HL-60/S4 (cell line): ENCODE measurements at regions not wholly inside any gene's neighbourhood (a gene's known extent, or its start where the extent isn't known, plus 50 kb on each side); places are given as distances from the start of the nearest gene placed in this dataset.

Experiments
- in situ Hi-C: fragments of 300-500 bp; cut with MboI; formaldehyde crosslinking; loops from 2 replicates; pipeline ENCODE4 v1.14.3; 2022; ENCODE audit warnings: low sequenced_read_pairs

DNA sequence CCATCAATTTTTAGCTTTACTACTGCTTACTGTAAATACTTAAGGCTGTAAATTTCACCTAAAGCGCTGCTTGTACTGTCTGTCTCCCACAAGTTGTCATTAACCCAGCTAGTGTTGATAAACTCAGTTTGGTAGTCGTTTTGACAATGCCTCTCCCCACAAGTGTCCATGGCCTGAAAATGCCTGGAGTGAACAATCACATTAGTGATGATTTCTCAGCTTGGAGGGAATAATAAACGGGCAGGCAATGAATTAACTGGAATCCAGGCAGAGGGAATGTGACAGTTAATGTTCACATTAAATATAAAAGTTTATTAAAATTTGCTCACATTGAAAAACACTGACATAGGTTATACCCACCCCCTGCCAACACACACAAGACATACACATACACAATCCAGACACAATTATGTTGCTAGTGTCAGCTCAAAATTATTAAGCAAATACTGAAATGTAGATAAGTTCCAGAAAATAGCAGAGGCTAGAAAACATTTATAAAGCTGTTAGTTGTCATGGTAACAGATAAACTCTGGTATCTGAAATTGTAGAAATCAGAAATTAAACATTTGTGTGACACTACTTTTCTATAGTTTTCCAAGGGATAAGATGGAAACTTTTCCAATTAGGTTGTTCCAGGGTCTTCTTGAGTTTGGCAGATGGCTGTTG, 341.9 kb downstream of the DIRAS2 start:
- in situ Hi-C loops, result no loop called here

DNA sequence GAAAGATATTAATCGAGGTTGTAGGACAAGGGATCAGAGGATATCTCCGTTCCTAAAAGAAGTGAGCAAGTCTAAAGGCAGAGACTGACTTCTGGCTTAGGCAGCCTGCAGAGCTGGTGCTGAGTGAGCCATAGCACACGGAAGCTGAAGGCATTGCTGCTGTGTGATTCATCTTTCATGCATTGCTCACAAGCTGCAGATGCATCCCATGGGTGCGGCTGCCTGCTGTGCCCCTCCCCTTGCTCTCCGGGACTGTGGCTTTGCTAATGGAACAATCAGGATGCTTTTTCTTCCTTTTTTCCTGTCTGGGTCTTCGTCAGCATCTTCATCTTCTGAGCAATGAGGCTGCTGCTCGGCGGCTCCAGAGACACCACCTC, 341.4 kb downstream of the DIRAS2 start:
- in situ Hi-C loops, result no loop called here

DNA sequence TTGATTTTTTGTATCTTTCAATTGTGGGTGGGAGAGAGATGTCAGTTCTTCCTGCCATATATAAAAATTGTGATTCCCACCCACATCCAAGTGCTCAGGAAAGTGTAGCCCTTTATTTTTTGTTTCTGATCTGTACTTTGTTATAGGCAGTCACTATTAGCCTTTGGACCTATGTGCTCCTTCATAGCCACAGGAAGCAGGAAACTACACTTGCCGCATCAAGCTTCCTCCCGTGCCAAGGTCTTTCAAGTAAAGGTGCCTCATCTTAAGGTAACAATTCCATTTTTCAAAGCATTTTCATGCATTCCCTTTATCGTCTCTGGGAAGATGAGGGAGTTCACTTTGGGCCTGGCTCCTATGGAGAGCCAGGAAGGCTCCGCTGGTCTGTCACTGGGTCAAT, 339.0 kb downstream of the DIRAS2 start:
- in situ Hi-C loops, result no loop called here

DNA sequence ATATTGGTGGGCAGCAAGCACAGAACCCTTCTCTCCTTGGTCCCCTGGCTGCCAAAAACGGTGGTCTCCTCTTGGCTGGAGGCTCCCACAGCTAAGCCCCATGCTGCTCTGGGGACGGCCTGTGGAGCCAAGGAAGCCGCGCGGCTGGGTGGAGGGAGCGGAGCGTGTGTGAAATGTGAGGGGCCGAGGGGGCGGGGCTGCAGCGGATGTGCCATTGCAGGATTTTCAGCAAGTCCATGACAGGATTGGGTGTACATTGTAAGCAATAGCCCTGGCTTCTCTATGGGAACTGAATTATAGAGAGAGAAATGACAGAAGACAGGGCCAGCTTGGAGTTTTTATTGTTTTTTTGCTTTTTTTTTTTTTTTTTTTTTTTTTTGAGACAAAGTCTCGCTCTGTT, 336.5 kb downstream of the DIRAS2 start:
- in situ Hi-C loops, result no loop called here

DNA sequence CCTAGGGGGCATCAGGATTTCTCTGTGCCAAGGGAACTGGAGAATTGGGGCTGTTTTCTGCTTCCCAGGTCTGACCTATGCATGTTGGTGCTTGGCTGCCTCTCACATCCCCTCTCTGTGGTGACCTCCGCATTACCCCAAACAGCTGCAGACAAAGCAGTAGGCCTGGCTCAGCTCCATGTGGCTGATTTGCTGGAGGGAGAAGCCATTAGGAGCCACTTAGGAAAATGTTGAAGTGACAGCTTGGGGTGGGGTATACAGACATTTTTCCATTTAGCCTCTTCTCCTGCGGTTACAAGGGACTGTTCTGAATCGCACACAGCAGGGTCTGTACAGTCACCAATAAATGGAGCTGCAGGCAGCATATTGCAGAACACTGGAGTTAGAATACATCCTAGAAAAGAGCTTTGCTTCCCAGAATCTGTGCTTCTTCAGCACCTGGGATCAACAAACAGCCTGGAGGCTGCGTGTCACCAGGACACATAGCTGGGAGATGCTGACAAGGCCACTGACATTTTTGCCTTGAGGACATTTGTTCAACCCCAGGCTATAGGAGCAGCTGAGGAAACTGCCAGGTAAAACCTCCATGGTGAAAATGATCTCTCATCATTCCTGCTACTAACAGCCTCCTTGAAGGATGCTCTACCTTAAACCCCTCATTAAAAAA, 335.3 kb downstream of the DIRAS2 start:
- in situ Hi-C loops, result no loop called here

DNA sequence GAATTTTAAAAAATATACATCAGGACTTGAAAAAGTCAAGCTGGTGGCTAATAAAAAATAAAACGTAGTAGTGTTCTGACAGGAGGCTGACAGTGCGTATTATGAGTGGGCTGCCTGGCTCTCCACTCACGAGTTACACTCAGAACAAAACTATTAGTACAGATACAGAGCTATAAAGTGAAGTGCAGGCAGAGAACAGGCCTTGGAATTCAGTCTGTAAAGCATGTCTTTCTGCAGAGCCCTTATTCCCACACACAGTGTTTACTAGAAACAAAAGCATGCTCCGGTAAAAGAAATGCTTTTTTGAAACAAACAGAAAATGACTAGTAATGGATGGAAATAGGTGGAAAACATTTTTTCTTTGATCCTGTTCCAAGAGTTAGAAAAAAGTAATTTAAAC, 334.7 kb downstream of the DIRAS2 start:
- in situ Hi-C loops, result no loop called here

DNA sequence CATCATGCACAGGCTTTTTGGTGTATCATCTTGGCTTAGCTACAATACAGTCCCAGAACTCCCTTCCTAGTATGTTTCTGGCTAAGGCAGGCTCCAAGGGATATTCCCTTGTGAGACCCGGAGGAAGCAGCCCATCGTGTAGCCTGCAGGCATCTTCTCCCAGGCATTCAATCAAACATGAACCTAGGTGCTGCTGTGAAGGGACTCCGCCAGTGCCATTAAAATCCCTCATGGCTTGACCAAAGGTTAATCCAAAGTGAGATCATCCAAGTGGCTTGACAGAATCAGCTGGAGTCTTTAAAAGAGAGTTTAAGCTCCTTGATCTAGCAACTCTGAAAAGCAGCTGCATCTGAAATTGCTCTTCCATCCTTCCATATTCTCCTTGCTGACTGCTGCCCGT, 333.9 kb downstream of the DIRAS2 start:
- in situ Hi-C loops, result no loop called here

DNA sequence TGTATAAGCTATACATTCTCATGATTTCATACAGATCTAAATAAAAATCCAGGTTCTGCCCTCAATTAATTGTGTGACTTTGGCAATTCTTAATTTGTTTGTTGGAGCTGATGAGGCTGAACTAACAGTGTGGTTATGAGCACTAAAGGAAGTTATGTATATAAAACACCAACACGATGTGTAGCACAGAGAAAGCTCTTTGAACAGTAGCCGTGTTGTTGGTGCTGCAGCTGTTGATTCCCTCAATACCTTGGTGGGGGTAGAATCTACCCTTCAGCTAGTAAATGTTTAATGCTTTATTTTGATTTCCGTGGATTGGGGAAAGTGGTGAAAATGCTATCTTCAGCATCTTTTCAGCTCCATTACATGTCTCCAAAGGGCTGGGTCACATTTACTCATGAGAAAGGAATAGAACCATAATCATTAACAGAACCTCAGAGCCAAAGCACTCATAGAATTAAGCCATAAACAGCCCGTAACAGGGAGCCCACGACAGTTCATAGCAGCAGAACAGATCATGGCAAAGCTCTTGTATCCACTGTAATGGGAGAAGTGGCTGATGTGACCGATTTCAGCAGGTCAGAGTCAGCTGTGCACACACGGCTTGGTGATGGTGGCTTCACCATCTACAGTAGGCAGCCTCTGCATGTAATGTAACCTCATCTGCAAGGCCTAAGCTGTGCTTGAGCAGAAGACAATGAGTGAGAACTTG, 332.7 kb downstream of the DIRAS2 start:
- in situ Hi-C loops, result no loop called here

DNA sequence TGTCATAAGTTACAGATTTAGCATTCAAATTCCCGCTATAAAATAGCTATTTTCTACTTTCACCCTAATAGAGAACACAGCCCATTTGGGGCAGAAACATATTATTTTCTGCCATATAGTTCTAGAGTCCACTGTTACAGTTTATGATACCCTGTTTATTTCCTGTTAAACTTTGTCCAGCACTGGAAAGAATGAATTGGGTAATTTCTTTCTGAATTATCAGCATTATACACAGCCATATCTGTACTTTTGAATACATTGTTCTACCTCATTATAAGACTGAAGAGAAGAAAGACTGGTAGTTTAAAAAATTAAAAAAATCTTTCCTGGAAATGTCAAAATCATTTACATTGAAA, 332.1 kb downstream of the DIRAS2 start:
- in situ Hi-C loops, result no loop called here

DNA sequence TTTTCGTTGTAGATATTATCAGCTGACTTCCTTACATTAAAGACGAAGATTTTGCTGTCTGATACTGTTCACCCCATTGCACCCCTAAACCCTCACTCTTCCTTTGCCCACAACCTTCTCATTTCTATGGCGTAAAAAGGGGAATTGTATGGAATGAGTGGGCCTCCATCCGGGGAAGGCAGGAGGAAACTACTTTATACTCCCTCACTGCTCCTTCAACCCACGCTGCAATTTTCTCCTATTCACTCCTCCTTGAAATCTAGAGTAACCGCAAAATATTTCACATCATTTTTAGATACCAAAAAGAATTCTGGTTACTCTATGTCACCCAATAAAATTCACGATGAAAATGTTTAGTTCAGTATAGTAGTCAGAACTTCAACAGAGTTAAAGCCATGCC, 330.8 kb downstream of the DIRAS2 start:
- in situ Hi-C loops, result no loop called here

DNA sequence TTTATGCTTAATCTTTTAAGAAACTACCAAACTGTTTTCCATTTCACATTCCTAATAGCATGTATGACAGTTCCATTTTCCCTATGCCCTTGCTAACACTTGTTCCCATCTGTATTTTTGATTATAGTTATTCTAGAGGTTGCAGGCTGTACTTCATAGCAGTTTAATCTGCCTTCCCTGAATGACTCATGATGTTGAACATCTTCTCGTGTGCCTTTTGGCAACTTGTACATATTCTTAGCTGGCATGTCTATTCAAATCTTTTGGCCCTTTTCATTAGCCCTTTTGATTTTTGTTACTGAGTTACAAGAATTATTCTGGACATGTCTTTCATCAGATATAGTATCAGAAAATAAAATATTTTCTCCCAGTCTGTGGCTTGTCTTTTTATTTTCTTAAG, 320.3 kb downstream of the DIRAS2 start:
- in situ Hi-C loops, result no loop called here

DNA sequence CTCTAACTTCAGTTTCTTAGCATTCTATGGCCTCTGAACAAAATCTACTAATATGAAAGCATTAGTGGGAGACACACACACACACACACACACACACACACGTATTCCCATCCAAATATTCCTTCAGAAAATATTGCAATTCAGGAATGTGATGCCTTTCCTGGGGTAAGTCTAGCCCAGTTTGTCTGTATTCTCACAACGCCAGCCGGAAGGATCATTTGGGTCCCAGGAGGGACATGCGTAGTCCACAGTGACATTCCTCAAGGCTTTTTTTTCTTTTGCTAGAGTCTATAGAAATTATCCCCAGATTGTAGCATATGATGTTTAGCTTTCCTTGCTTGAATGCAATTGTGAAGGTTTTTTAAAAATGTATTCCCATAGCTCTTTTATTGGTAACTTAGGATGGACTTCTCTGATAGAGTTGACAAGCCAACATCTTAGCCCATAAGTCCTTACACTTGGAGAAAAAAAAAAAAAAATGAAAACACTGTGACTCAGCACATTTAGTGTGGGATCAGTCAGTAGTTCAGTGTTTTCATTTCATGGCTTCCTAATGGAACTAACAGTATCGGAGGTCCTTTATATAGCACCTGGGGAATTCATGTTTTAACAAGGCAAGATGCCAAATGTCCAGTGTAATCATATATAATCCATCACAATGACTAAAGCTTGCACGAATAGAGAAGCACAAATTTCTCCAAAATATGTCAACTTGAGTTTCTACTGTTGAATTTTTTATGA, 316.5 kb downstream of the DIRAS2 start:
- in situ Hi-C loops, result no loop called here

DNA sequence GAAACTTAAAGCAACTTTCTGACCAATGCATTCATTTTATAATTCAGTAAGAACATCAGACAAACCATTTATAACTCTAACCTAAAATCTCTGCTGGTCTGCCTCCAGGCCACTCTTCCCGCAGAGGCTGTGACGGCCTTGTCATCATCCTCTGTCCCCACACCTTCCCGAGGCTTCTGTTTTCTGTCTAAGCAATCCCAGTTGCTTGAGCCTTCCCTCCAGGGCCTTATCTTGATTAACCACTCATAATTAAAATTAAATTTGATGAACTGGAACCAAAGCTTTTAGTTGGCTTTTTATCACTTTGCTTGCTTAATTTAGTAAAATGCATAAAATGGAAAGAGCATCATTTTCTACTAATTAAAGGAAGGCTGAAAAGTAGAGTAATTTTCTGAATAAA, 312.4 kb downstream of the DIRAS2 start:
- in situ Hi-C loops, result no loop called here

DNA sequence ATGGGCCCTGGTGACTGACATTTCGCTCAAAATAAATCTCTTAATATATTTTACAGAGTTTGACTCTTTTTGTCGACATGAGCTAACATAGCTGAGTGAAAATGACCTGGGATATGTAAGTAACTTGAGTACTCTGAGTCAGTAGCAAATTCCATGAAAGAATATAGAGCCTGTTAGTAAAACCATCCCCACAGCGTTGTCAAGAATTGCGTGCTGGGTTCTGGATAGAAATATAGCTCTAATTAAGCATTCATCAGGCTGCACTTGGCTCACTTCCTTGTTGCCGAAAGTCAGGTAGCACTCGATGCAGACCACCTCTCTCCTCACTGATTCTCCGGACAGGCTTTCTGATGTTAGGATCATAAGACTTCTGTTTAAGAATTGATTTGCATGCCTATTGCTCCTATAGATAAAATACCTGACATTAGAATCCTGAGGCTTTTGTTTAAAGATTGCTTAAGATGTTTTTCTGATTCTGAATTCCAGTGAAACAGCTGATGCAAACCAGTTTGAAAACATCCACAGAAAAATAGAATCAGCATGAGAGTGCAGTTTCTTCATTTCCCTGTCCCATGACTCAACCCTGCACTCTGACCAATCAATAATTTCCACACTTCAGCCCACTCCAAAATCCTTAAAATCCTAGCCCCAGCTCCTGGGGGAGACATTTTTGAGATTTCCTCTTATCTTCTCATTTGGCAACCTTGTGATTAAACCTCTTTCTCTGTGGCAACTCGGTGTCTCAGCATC, 310.6 kb downstream of the DIRAS2 start:
- in situ Hi-C loops, result no loop called here

DNA sequence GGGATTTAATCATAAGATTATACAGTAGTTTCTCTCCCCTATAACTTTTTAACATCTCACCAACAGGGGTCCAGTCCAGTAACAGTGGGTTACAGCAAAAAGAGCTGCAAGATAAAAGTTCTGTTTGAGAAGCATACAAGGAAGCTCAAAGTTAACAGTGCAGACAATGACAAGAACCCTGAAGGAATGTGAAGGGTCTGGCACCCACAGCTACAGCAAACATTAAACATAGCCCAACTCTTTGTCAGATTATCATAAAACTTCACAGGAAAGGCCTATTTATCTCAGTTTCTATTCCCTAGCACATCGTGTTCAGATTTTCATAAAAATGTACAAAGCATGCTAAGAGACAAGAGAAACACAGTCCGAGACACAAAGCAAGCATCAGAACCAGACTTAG, 309.4 kb downstream of the DIRAS2 start:
- in situ Hi-C loops, result no loop called here

DNA sequence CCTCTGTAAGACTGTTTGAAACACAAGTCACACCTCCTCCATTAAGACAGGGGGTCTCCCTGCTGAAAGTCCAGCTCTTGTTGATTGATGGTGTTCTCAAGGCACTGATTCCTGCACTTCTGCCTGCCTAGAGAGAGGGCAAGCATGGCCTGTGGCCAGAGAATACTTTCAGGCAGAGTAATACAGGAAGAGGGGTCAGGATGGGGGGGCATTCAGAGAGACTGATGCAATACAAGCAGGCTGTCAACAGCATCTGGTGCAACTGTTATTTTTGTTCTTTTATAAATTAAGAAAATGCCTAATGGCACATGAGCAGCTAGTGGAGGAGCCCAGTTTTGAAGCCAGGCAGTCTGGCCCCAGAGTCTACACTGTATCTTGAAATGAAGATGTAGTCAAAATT, 302.2 kb downstream of the DIRAS2 start:
- in situ Hi-C loops, result no loop called here

DNA sequence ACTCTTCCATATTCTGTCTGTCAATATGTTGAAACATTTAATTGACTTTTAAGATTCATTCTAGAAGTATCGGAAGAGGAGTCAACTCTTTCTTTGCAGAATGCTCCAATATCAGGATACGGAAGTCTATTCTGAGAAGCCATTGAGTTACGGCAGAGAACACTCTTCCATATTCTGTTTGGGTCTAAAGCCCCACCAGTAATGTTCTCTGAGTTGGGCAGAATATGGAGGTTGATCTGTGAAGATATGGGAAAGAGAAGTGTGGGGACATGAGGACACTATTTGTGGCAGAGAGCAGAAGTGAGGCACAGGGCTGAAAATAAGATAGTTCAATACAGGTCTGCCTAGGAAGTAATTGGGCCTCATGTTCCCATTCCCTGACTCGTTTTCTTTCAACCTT, 300.0 kb downstream of the DIRAS2 start:
- in situ Hi-C loops, result no loop called here

DNA sequence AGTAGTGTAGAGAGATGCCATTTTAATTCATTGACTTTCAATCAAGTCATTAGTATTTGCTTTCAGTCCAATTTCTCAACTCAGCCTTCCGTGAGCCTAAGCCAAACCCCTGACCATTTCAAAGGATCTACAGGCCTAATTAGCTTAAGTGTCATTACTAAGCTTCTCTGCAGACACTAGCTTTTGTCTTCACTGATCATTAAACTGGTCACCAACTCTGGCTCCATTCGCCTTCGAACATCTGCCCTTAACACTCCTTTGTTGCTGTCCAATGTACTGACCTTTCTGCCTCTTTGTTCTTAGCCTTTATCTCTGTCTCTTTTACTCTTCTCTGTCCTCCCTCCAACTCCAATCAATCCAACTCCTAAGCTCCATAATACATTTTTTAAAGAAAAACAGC, 299.3 kb downstream of the DIRAS2 start:
- in situ Hi-C loops, result no loop called here

DNA sequence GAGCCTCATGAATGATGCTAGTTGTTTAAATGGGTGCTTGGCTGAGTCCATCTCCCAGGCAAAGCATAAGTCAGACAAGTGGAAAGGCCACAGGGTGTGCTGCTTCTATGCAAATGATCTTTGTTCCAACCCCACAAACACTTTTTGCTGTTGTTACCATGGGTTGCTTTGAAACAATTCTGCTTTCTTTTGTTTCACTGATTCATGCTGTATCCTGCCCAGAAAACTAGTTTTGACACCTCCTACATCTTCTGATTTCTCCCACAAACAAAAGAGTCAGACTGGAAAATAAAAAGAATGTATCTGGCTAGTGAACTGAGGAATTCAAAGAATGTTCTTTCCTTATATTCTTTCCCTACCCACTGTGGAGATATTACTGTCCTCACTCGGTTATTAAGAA, 298.6 kb downstream of the DIRAS2 start:
- in situ Hi-C loops, result no loop called here

DNA sequence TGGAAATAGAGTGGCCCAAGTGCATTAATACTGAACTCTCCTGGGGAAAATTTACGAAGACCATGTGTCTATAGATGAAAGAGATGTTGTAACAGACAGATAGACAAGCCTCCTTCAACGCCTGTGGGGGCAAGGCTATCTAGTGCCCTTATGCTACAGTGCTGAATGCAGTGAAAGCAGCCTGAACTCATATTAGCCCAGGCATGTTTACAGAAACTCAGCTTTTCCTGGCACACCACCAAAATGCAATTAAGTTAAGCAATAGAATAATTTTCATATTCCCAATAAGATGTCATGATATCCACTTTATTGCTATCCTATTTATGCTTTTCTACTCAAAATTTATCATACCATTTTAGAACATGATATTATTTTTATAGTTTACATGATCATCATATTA, 277.0 kb downstream of the DIRAS2 start:
- in situ Hi-C loops, result no loop called here

DNA sequence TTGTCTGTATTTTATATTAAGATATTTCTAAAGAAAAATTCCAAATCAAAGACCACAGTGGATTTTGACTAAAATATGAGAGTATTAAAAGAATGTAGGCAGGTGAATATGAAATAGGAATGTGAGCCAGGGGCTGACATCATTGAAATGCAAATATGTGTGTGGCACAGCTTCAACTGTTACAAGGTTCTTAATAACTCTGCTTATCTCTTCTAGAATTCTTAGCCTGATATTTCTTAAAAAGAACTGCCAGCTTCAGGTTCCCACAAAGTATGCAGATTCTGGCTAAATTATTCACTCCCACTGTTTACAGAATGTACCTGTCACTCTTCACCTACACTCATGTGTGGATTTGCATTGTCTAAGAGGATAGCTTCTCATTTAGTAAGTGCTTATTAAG, 274.4 kb downstream of the DIRAS2 start:
- in situ Hi-C loops, result no loop called here
